ENCODE measurements at regions not wholly inside any gene's neighbourhood (a gene's known extent, or its start where the extent isn't known, plus 50 kb on each side); places are given as distances from the start of the nearest gene placed in this dataset.

- DNase-seq (ENCODE audit: low read depth), result no peak
- TF ChIP-seq, protein P1, sequence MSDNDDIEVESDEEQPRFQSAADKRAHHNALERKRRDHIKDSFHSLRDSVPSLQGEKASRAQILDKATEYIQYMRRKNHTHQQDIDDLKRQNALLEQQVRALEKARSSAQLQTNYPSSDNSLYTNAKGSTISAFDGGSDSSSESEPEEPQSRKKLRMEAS (IDR thresholded peaks at IDR 0.05; ENCODE audit: low read depth, low read length), result no peak
- no peak for TF ChIP-seq POLR2A (IDR thresholded peaks at IDR 0.05; ENCODE audit: extremely low read depth, insufficient read length)
- no peak for TF ChIP-seq MYC (IDR thresholded peaks at IDR 0.05; ENCODE audit: low read depth, low read length)
- TF ChIP-seq, protein P2, sequence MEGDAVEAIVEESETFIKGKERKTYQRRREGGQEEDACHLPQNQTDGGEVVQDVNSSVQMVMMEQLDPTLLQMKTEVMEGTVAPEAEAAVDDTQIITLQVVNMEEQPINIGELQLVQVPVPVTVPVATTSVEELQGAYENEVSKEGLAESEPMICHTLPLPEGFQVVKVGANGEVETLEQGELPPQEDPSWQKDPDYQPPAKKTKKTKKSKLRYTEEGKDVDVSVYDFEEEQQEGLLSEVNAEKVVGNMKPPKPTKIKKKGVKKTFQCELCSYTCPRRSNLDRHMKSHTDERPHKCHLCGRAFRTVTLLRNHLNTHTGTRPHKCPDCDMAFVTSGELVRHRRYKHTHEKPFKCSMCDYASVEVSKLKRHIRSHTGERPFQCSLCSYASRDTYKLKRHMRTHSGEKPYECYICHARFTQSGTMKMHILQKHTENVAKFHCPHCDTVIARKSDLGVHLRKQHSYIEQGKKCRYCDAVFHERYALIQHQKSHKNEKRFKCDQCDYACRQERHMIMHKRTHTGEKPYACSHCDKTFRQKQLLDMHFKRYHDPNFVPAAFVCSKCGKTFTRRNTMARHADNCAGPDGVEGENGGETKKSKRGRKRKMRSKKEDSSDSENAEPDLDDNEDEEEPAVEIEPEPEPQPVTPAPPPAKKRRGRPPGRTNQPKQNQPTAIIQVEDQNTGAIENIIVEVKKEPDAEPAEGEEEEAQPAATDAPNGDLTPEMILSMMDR (IDR thresholded peaks at IDR 0.05; ENCODE audit: low read depth, low read length), result no peak
- no peak overlapping the region for H3K4me3 ChIP-seq (ENCODE audit: low read depth, low read length)
Measured at GRCh38 chr11:70944141-70944540, 308.2 kb downstream of the SHANK2 start.

DNA sequence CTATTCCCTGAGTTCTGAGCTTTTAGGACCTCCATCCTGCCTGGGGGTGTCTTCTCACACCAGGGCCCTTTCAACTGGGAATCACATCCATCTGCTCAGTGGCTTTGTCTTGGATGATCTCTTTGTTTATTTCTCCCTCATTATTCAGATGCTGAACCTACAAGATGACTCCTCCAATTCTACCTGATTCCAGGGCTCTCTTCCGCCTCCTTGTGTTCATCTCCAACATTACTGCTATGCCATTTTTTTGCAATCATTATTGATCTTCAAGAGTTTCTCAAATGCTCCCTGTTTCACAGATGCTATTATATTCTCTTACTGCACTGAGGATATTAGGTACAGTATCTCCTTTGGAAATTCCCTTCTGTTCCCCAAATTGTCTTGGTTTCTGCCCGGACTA lies 307.7 kb downstream of the SHANK2 start:
- no peak for DNase-seq (ENCODE audit: low read depth)
- no peak overlapping the region for H3K4me3 ChIP-seq (ENCODE audit: low read depth, low read length)
- TF ChIP-seq, protein P1 (IDR thresholded peaks at IDR 0.05; ENCODE audit: low read depth, low read length), result no peak
- TF ChIP-seq, protein P2 (IDR thresholded peaks at IDR 0.05; ENCODE audit: low read depth, low read length), result no peak
- TF ChIP-seq MYC (IDR thresholded peaks at IDR 0.05; ENCODE audit: low read depth, low read length) (no peak), POLR2A (IDR thresholded peaks at IDR 0.05; ENCODE audit: extremely low read depth, insufficient read length) (no peak)

GRCh38 chr11:70948398-70948797 lies 304.0 kb downstream of the SHANK2 start:
- no peak overlapping the region for H3K4me3 ChIP-seq (ENCODE audit: low read depth, low read length)
- DNase-seq (ENCODE audit: low read depth), result no peak
- TF ChIP-seq, protein P2 (IDR thresholded peaks at IDR 0.05; ENCODE audit: low read depth, low read length), result no peak
- TF ChIP-seq POLR2A (IDR thresholded peaks at IDR 0.05; ENCODE audit: extremely low read depth, insufficient read length) (no peak), MYC (IDR thresholded peaks at IDR 0.05; ENCODE audit: low read depth, low read length) (no peak)
- TF ChIP-seq, protein P1 (IDR thresholded peaks at IDR 0.05; ENCODE audit: low read depth, low read length), result no peak

- no peak for DNase-seq (ENCODE audit: low read depth)
- H3K4me3 ChIP-seq (ENCODE audit: low read depth, low read length), result no peak overlapping the region
- no peak for TF ChIP-seq MYC (IDR thresholded peaks at IDR 0.05; ENCODE audit: low read depth, low read length)
- TF ChIP-seq, protein P2 (IDR thresholded peaks at IDR 0.05; ENCODE audit: low read depth, low read length), result no peak
- TF ChIP-seq, protein P1 (IDR thresholded peaks at IDR 0.05; ENCODE audit: low read depth, low read length), result no peak
Measured at GRCh38 chr11:70948855-70949531, 303.4 kb downstream of the SHANK2 start.

- TF ChIP-seq, protein P1 (IDR thresholded peaks at IDR 0.05; ENCODE audit: low read depth, low read length), result no peak
- TF ChIP-seq POLR2A (IDR thresholded peaks at IDR 0.05; ENCODE audit: extremely low read depth, insufficient read length) (no peak), MYC (IDR thresholded peaks at IDR 0.05; ENCODE audit: low read depth, low read length) (no peak)
- TF ChIP-seq, protein P2 (IDR thresholded peaks at IDR 0.05; ENCODE audit: low read depth, low read length), result no peak
- DNase-seq (ENCODE audit: low read depth), result peak; percentile 11
- no peak overlapping the region for H3K4me3 ChIP-seq (ENCODE audit: low read depth, low read length)
Measured at GRCh38 chr11:70951139-70951804, 301.1 kb downstream of the SHANK2 start.

All from NB4 (cell line).